Femur (tissue), 1 donor: ENCODE measurements at regions not wholly inside any gene's neighbourhood (a gene's known extent, or its start where the extent isn't known, plus 50 kb on each side); places are given as distances from the start of the nearest gene placed in this dataset.
"Not testable (repeated sequence)": the region's sequence is repeated elsewhere in the genome, so short reads cannot be mapped to it uniquely, and the experiment has no call there.

Experiments used
- DNase-seq: peaks from one replicate; pipeline ENCODE4 v3.0.0-alpha.2; 2017

DNA sequence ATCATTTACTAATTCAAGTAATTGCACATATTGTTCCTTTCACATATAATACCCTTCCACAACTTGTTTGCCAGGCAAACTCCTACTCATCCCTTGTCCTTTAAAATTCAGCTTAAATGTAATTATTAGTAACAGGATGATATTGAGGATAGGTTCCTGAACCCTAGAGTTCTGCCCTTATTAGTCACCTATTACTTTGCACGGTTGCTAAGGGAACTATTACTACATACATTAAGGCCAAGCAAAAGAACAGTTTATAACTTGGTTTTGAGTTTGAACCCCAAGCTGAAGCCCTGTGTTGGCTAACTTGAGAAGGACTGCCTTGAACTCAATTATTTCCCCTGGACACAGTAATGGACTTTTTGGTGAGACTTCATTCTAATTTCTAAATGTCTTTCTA lies 529.7 kb downstream of the IGSF11 start:
- DNase-seq = no peak

DNA sequence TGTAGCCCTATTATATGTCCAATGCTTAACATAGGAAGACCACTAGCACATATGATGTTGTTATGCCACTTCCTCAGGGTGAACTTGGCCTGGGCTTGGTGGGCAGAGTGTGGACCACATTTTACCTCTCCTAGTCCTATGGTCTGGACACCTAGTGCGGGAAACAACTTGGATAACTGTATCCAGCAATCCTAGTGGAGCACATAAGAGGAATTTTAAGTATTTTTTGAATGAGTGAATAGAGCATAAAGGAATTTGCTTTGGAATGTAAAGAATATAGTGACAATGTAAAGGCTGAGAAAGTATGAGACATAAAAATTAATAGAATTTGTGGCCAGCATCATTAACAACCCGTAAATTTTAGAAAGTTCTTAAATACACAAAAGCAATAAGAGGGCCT lies 528.9 kb downstream of the IGSF11 start:
- no peak for DNase-seq

DNA sequence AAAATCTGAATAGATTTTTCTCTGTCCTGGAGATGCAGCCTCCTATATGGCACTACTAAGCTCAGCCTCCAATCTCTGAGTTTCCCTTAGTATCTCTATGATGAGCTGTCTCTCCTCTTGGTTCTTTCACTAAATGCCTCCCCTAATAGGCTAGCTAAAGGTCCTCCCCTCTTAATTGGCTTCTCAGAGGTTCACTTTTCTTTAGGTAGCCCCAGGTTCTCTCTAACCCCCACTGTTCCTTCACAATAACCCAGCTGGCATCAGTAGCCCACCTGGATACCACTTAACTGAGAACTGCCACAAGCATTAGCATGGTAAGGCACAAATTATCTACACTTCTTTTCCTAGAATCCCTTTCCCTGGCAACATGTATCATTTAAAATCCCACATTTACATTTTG lies 523.2 kb downstream of the IGSF11 start:
- DNase-seq = no peak

DNA sequence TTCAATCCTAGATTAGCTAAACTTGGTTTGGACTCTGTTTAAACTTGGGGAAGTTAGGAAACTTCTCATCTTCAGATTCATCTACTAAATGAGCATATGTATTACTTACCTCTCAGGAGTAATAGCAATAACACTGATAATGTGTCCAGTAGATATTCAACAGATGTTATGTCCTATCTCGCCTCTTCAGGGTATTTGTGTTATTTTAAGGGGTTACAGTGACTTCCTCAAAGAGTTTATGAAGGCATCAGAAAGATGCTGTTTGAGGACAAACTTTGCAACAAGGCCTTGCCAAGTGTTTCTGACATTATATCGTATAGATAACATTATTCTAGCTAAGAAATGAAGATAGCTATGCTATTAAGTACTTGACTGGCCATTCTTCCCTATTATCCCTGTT lies 522.3 kb downstream of the IGSF11 start:
- DNase-seq = no peak

DNA sequence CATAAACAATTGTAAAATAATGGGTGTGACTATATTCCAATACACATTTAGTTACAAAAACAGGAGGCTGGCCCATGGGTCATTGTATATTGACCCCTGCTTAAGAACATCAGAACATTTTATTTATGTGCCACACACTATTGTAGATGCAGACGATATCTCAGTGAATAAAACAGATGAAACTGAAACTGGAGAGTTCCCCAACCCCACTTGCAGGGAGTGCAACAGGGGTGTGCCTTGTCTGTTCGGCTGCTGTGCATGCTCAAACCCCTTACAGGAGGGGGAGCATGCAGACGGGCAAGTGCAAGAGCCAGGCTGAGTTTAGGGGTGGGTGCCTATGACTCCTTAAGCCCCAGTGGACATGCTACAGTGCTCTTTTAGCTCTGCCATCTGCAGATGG lies 509.6 kb downstream of the IGSF11 start:
- DNase-seq = no peak

DNA sequence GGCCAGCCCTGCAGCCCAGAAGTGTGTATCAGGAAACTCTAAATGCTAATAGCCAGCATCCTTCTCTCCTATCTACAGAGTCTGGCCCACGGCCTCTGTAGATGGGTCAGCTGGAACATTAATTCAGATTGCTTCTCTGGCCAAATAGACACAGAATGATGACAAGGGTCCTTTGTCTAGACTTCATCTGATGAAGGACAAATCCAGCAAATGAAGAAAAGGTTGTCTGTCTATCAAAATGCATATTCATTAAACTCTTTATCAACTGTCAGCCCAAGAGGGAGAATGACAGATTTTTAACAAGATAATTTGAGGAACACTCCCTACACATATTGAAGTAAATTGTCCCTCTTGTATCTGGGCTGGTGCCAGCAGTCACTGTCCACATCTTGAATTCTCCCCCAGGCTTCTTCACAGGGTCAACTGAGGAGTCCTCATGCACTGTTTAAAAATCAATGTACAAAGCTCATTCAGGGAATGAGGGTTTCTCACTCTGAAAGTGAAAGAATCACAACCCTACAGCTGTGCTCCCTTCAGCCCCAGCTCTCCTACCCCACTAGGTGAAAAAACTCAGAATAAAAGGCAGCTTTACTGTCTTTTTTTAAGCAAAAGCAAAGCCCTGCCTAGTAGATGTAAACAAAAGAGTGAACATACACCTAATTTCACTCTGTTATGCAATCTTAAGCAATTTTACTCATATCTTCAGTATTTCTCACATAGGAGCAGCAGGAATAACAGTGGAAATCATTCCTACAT lies 507.7 kb downstream of the IGSF11 start:
- DNase-seq = no peak

DNA sequence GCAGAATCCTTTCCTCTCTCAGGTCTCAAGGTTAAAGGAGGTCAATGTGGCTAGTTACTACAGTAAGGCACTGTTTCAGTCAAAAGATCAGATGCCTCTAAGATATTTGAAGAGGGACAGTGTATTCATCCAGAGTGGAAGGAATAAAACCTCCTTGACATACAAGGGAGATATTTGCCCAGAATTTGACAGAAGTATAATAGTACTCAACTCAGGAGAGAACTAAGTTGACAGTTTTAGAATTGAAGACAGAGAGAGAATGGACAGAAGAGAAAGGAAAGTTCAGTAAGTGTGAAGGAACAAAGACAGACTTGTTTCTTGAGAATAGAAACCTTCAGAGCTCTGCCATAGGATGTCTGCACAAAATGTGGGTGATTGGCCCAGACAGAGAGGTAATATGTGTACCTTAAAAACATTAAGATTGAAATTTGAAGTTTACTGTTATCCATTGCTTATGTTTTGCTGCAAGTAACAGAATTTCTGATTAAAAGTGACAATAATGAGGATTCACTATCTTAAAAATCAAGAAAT lies 507.1 kb downstream of the IGSF11 start:
- DNase-seq = no peak

DNA sequence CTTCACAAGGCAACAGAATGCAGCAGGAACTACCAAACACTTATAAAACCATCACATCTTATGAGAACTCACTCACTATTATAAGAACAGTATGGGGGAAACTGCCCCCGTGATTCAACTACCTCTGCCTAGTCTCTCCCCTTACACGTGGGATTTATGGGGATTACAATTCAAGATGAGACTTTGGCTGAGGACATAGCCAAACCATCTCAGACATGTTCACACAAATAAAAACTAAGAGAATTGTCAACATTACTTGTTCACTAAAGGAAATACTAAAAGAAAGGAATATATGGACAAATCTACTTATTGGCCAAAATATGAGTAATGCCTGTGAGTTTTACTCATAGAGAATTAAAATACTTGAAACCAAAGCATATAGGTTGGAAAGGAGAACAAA lies 505.1 kb downstream of the IGSF11 start:
- no peak for DNase-seq

DNA sequence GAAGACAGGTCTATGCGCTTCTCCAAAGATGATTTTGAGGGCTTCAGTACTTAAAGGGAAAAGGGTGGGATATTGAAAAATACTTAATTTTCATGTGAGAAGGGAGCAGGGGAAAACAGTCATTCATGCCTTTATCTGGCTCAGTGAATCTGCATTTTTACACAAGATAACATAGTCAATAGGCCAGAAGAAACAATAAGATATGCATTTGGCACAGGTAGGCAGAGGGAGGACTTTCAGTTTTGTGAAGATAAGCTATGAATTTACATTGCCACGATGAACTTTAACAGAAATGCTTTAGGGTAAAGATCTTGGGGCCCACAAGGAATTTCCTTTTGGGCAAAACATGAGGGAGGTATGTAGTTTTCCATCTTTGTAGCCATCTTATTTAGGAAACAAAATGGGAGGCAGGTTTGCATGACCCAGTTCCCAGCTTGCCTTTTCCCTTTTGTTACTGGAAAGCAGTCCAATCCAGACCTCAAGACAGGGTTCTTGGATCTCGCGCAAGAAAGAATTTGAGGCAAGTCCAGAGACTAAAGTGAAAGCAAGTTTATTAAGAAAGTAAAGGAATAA lies 504.2 kb downstream of the IGSF11 start:
- no peak for DNase-seq

DNA sequence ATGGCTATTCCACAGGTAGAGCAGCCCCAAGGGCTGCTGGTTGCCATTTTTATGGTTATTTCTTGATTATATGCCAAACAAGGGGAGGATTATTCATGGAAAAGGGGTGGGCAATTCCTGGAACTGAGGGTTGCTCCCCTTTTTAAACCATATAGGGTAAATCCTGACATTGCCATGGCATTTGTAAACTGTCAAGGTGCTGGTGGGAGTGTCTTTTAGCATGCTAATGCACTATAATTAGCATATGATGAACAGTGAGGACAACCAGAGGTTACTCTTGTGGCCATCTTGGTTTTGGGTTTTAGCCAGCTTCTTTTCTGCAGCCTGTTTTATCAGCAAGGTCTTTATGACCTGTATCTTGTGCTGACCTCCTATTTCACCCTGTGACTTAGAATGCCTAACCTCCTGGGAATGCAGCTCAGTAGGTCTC lies 503.7 kb downstream of the IGSF11 start:
- not testable (repeated sequence) for DNase-seq

DNA sequence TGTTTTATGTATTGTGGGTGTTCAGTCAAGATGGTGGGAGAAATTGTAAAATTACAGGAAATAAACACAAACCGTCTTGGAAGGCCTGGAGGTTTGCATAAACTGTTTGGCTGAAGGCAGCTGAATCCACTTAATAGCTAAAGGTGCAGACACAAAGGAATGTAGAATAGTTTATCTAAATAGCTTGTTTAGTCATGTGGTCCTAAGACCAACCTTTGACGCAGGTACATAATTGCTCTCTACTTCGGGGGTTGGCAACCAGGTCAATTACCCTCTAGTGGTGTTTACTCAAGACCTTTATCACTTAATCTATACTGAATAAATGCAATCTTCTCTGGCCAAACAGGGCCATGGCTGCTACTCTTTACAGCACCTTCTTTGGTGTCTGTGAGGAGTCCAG lies 502.8 kb downstream of the IGSF11 start:
- no peak for DNase-seq

DNA sequence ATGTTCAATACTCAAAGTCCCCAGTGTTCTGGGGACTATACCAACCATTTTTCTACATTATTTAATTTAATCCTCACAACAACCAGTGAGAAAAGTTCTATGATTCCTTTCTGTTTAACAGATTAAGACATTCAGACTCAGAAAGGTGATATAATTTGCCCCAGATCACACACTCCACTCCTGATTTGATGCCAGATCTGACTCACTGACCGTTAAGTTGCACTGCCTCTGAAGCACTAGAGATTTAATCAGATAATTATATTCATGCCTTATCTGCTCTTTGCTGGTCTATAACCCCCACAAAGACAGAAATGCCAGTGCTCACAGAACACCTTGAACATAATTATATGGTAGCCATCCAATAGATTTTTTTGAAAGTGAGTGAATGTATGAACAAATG lies 501.0 kb downstream of the IGSF11 start:
- no peak for DNase-seq

DNA sequence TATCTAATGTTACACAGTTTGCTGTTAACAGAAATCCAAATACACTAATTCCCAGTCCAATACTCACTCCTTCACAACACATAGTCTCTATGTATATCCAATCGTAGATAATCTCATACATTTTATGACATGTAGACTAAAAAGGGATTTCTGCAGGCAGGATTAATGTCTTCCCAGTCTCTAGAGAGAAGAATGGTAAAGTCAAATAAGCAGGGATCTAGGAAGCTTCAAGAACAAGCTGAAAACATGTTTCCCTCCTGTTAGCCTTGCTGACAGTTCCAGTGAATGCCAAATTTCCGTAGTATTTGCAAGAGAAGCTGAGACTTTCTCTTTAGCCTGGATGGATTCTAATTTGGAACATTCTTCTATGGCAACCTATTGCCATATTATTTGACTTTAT lies 500.1 kb downstream of the IGSF11 start:
- no peak for DNase-seq

DNA sequence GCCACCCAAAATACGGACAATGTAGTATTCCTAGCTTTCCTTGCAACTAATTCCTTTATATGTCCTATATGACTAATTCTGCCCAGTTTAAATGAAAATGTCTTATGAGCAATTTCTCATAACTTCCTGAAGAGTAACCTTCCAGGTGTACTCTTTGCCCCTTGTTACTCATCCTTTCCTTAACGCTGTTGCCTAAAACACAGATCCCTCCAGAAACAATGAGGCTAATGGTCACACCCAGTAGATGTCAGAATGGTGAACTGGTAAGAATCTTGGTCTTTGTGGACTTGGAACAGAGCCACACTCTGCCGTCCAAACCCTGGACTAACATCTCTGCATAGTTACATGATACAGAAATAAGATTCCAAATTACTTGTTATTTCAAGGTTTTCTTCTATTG lies 497.9 kb downstream of the IGSF11 start:
- DNase-seq = no peak

DNA sequence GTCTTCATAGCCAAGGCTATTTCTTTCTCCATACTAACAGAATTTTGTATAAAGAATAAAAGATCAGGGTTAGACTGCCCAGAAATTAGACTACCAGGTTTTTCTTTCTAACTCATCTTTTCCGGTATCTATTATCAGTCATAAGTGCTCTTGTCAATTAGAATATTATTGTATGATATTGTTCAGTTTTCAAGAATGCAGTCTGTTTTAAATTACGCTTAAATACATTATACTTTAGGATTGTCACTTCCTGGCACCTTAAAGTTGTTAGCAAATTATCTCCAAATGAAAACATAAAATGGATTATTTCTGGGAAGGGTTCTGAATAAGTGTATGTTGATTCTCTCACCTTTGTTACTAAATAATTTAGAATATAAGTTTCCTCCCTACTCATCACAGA lies 497.2 kb downstream of the IGSF11 start:
- DNase-seq = no peak

DNA sequence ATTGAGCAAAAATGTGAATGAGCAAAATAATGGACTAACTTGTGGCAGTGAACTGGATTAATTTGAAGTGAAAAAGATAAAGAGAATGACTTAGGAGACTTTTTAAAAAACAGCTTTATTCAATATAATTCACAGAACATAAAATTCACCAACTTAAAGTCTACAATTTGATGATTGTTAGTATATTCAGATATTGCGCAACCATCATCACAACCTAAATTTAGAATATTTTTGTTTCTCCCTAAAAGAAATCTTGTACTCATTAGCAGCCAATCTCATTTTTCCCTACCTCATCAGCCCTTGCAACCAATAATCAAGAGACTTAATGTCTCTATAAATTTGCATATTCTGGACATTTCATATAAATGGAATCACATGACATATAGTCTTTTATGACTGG lies 496.5 kb downstream of the IGSF11 start:
- no peak for DNase-seq

DNA sequence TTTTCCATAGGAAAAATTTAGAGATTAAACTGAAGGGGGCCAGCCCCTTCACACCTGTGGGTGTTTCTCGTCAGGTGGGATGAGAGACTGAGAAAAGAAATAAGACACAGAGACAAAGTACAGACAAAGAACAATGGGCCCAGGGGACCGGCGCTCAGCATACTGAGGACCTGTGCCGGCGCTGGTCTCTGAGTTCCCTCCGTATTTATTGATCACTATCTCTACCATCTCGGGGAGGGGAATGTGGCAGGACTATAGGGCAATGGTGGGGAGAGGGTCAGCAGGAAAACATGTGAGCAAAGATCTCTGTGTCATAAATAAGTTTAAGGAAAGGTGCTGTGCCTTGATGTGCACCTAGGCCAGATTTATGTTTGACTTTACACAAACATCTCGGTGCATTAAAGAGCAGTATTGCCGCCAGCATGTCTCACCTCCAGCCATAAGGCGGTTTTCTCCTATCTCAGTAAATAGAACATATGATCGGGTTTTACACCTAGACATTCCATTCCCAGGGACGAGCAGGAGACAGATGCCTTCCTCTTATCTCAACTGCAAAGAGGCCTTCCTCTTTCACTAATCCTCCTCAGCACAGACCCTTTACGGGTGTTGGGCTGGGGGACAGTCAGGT lies 494.7 kb downstream of the IGSF11 start:
- DNase-seq = not testable (repeated sequence)

DNA sequence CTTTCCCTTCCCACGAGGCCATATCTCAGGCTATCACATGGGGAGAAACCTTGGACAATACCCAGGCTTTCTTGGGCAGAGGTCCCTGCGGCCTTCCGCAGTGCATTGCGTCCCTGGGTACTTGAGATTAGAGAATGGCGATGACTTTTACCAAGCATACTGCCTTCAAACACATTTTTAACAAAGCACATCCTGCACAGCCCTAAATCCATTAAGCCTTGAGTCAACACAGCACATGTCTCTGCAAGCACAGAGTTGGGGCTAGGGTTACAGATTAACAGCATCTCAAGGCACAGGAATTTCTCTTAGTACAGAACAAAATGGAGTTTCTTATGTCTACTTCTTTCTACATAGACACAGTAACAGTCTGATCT lies 494.2 kb downstream of the IGSF11 start:
- DNase-seq = not testable (repeated sequence)

DNA sequence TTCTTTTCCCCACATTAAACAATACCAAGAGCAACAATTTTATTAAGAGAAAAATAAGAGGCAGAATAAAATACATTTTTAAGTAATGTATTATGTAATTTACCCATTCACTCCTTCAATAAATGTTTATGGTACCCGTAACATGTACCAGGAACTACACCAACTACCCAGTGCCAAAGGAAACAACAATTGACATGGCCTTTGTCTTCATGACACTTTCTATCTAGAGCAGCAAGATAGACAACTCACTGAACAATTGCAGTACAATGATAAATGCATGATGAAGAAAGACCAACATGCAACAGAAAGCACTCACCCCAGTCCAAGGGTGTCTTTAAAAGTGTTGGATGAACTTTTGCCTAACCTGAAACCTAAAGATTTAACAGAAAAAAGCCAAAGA lies 493.8 kb downstream of the IGSF11 start:
- DNase-seq = no peak

DNA sequence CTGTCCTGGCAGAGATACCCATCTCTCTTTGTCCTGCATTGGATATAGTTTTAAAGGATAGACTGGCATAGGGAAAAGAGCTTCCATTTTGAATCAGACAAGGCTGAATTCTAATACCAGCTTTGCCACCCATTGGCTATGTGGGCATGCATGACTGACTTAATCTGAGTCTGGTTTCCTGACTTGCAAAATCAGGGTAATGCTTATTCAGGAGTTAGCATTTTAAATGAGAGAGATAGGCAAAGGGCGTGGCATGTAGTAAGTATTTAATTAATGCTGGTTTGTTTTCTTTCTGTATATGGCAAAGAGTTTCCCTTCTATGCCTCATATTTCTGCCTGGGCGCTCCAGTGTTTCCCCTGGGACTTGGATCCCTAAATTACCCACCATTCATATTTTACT lies 492.9 kb downstream of the IGSF11 start:
- no peak for DNase-seq

DNA sequence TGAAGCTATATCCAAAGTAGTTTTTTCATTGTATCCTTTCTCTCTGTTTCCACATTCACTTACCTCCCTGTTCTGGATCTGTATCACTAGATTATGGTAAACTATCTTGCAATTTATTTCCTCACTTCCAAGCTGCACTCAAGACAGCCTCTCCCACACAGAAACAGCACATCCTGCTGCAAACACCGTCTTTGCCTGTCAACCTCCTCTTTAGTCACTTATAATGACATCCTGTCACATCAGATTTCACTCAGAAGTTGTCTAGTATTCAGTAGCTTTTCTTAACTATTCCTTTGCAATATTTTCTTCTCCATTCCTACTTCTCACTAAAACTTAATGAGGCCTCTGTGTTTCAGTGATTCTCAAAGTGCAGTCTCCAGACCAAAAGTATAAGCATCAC lies 490.8 kb downstream of the IGSF11 start:
- DNase-seq = no peak

DNA sequence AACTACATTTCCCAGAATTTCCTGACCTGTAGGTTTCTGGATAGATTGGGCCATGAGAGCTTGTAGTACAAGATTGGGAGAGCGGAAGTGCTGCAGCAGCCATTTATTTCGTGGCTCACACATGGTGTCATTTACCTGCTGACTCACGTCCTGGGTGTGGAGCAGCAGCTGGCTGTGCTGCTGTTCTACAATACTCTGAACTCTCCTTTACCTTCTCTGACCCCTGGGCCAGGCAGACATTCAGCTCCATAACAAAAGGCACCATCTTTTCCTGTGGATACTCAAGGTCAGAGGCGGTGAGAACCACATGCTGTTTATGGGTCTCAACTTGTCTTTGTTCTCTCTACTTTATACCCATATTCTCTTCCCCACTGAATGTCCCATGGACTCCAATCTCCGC lies 490.2 kb downstream of the IGSF11 start:
- no peak for DNase-seq

DNA sequence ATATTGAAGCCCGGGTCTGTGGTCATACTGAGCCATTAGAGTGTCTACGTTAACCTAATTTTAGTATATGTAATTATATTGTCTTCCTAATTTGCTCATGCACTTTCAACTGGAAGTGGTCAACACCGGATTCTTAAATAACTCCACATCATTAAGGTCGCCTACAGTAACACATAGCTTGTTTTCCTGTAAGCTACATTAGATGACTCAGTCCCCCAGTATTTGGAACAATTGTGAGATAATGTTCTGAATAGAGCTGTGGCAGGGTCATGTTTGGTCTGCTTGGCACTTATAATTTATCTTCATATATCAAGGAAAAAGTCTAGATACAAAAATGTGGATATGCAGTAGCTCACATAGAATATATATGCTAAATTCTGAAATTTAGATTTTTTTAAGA lies 486.2 kb downstream of the IGSF11 start:
- DNase-seq = no peak

DNA sequence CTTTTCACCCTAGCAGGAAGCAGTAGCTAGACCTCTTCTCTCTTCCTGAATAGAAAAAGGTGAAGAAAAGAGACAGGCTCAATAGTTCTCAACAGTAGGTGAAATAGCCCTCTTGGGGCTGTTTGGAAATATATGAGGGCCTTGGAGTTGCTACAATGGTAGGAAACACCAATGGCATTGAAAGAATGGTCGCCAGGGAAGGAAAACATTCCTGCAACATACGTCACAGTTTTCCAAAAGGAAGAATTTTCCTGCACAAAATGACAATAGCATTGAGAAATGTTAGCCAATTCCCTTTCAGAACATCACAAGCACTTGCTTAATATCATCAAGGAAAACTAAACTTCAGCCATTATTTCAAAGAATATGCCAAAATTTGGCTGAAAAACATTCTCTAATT lies 484.5 kb downstream of the IGSF11 start:
- DNase-seq = no peak
